ENCODE measurements at regions not wholly inside any gene's neighbourhood (a gene's known extent, or its start where the extent isn't known, plus 50 kb on each side); places are given as distances from the start of the nearest gene placed in this dataset.

GRCh38 chr13:103291798-103292572, 225.8 kb upstream of the SLC10A2 start:
- no peaks in the 10 kb centered on the region for H3K36me3 ChIP-seq (ENCODE audit: control insufficient read depth, insufficient read depth, low read length)
- H3K4me3 ChIP-seq (replicated peaks; ENCODE audit: low read depth, low read length), result no peak overlapping the region; the same call in 1 of the 2 replicates
- no peaks in the 10 kb centered on the region for H3K27me3 ChIP-seq (replicated peaks; ENCODE audit: control insufficient read depth, insufficient read depth, low read length)
- TF ChIP-seq CTCF (IDR thresholded peaks at IDR 0.05; ENCODE audit: insufficient read depth, low read length, poor library complexity, severe bottlenecking), result no peak
- no peak for DNase-seq (ENCODE audit: extremely low read depth, insufficient read length)

- no peak for DNase-seq (ENCODE audit: extremely low read depth, insufficient read length)
- TF ChIP-seq CTCF (IDR thresholded peaks at IDR 0.05; ENCODE audit: insufficient read depth, low read length, poor library complexity, severe bottlenecking), result no peak
- Histone ChIP-seq H3K36me3 (ENCODE audit: control insufficient read depth, insufficient read depth, low read length) (no peaks in the 10 kb centered on the region), H3K4me3 (replicated peaks; ENCODE audit: low read depth, low read length) (no peak overlapping the region), H3K27me3 (replicated peaks; ENCODE audit: control insufficient read depth, insufficient read depth, low read length) (no peaks in the 10 kb centered on the region)
Observed at GRCh38 chr13:103291226-103291625, 225.0 kb upstream of the SLC10A2 start.

- TF ChIP-seq CTCF (IDR thresholded peaks at IDR 0.05; ENCODE audit: insufficient read depth, low read length, poor library complexity, severe bottlenecking), result no peak
- H3K27me3 ChIP-seq (replicated peaks; ENCODE audit: control insufficient read depth, insufficient read depth, low read length), result no peaks in the 10 kb centered on the region
- DNase-seq (ENCODE audit: extremely low read depth, insufficient read length), result no peak
- no peak overlapping the region for H3K4me3 ChIP-seq (replicated peaks; ENCODE audit: low read depth, low read length)
- no peaks in the 10 kb centered on the region for H3K36me3 ChIP-seq (ENCODE audit: control insufficient read depth, insufficient read depth, low read length)
Observed at GRCh38 chr13:103289681-103290080, 223.5 kb upstream of the SLC10A2 start.

- no peak overlapping the region for H3K4me3 ChIP-seq (replicated peaks; ENCODE audit: low read depth, low read length)
- DNase-seq (ENCODE audit: extremely low read depth, insufficient read length), result no peak
- TF ChIP-seq CTCF (IDR thresholded peaks at IDR 0.05; ENCODE audit: insufficient read depth, low read length, poor library complexity, severe bottlenecking), result no peak
Observed at GRCh38 chr13:103288114-103288513, 221.9 kb upstream of the SLC10A2 start.

GRCh38 chr13:103287659-103288058, 221.4 kb upstream of the SLC10A2 start:
- Histone ChIP-seq H3K4me3 (replicated peaks; ENCODE audit: low read depth, low read length) (no peak overlapping the region), H3K27me3 (replicated peaks; ENCODE audit: control insufficient read depth, insufficient read depth, low read length) (no peaks in the 10 kb centered on the region), H3K36me3 (ENCODE audit: control insufficient read depth, insufficient read depth, low read length) (no peaks in the 10 kb centered on the region)
- no peak for DNase-seq (ENCODE audit: extremely low read depth, insufficient read length)
- TF ChIP-seq CTCF (IDR thresholded peaks at IDR 0.05; ENCODE audit: insufficient read depth, low read length, poor library complexity, severe bottlenecking), result no peak

More at GRCh38 chr13:103288114-103288513, 221.9 kb upstream of the SLC10A2 start:
- no peaks in the 10 kb centered on the region for H3K27me3 ChIP-seq (replicated peaks; ENCODE audit: control insufficient read depth, insufficient read depth, low read length)
- no peaks in the 10 kb centered on the region for H3K36me3 ChIP-seq (ENCODE audit: control insufficient read depth, insufficient read depth, low read length)
